ENCODE measurements at regions not wholly inside any gene's neighbourhood (a gene's known extent, or its start where the extent isn't known, plus 50 kb on each side); places are given as distances from the start of the nearest gene placed in this dataset.

GRCh38 chr4:11070813-11071212 is 357.9 kb downstream of the HS3ST1 start:
- TF ChIP-seq ZNF768 (tag by site-specific recombination; IDR thresholded peaks at IDR 0.05) (no peak), REST (tag by site-specific recombination; IDR thresholded peaks at IDR 0.05) (no peak), ZNF660 (tag by site-specific recombination; IDR thresholded peaks at IDR 0.05) (no peak), ZBTB21 (tag by site-specific recombination; IDR thresholded peaks at IDR 0.05) (no peak), ZNF274 (IDR thresholded peaks at IDR 0.05; ENCODE audit: low read length) (no peak), ZNF274 (tag by site-specific recombination; IDR thresholded peaks at IDR 0.05; ENCODE audit: borderline replicate concordance) (no peak)
- TF ChIP-seq, protein P1, sequence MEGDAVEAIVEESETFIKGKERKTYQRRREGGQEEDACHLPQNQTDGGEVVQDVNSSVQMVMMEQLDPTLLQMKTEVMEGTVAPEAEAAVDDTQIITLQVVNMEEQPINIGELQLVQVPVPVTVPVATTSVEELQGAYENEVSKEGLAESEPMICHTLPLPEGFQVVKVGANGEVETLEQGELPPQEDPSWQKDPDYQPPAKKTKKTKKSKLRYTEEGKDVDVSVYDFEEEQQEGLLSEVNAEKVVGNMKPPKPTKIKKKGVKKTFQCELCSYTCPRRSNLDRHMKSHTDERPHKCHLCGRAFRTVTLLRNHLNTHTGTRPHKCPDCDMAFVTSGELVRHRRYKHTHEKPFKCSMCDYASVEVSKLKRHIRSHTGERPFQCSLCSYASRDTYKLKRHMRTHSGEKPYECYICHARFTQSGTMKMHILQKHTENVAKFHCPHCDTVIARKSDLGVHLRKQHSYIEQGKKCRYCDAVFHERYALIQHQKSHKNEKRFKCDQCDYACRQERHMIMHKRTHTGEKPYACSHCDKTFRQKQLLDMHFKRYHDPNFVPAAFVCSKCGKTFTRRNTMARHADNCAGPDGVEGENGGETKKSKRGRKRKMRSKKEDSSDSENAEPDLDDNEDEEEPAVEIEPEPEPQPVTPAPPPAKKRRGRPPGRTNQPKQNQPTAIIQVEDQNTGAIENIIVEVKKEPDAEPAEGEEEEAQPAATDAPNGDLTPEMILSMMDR (tag by site-specific recombination; IDR thresholded peaks at IDR 0.05) = no peak
